ENCODE measurements at regions not wholly inside any gene's neighbourhood (a gene's known extent, or its start where the extent isn't known, plus 50 kb on each side); places are given as distances from the start of the nearest gene placed in this dataset.
"Not testable (repeated sequence)": the region's sequence is repeated elsewhere in the genome, so short reads cannot be mapped to it uniquely, and the experiment has no call there.

DNA sequence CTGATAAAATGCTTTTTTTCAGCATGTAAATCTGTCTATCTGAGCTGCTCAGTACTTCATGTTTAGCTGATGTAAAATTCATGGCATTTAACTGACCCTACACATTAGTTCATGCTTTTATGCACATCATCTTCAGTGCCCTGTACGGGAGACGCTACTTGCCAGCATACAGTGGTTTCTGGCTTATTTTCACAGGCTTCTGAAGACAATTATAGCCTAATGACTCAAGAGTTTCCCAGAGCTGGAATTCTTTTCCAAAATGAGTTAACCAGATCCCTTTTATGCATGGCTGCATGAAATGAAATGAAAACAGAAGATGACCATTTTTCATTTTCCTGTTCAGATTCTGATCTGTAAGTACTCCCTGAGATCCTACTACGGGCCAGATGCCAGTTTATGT is 1061.5 kb downstream of the ROBO2 start:
- ChIA-PET POLR2A (no interaction called here), CTCF (no interaction called here)
- Histone ChIP-seq H3K79me2 (ENCODE audit: control insufficient read depth, insufficient read depth, low read length) (no peaks in the 10 kb centered on the region), H3K9ac (replicated peaks; ENCODE audit: extremely low read depth, insufficient read depth, low read length) (no peak overlapping the region), H3K4me3 (replicated peaks in 1 of 3; ENCODE audit: insufficient read depth in 1 of 3, low read depth in 1 of 3, low read length in 3 of 3) (no peak overlapping the region), H3K9me1 (replicated peaks; ENCODE audit: control insufficient read depth, extremely low read depth, insufficient read depth, low read length) (no peaks in the 10 kb centered on the region), H4K20me1 (replicated peaks; ENCODE audit: control insufficient read depth, extremely low read depth, insufficient read depth, low read length) (no peaks in the 10 kb centered on the region), H2AFZ (ENCODE audit: low read depth, low read length) (no peak overlapping the region), H3K9me3 (replicated peaks; ENCODE audit: control insufficient read depth, insufficient read depth, low read length) (no peaks in the 10 kb centered on the region), H3K36me3 (ENCODE audit: control insufficient read depth in 2 of 2, extremely low read depth in 1 of 2, insufficient read depth in 2 of 2, low read length in 2 of 2) (no peaks in the 10 kb centered on the region), H3K27ac (ENCODE audit: insufficient read depth, low read depth, low read length) (no peak overlapping the region), H3K4me2 (ENCODE audit: insufficient read depth, low read length) (no peak overlapping the region), H3K4me1 (ENCODE audit: control insufficient read depth, extremely low read depth, insufficient read depth, low read length) (no peaks in the 10 kb centered on the region), H3K27me3 (ENCODE audit: control insufficient read depth in 2 of 2, insufficient read depth in 2 of 2, low read length in 2 of 2) (no peaks in the 10 kb centered on the region)
- dilution Hi-C loops (cut with MboI; ENCODE audit: extremely low pct_ligation_motif_present, low sequenced_read_pairs) = no loop called here
- TF ChIP-seq EZH2 (IDR thresholded peaks at IDR 0.05; ENCODE audit: borderline replicate concordance, low read depth, low read length, severe bottlenecking) (no peak), MAX (IDR thresholded peaks at IDR 0.05; ENCODE audit: insufficient read depth, insufficient read length) (no peak), GATA2 (IDR thresholded peaks at IDR 0.05; ENCODE audit: insufficient read depth, insufficient read length, low read depth, low read length) (no peak), FOS (IDR thresholded peaks at IDR 0.05; ENCODE audit: borderline replicate concordance, insufficient read depth, low read length) (no peak), CTCF (IDR thresholded peaks at IDR 0.05; ENCODE audit: extremely low read depth in 1 of 2, insufficient read depth in 1 of 2, low read depth in 1 of 2, low read length in 2 of 2) (no peak), POLR2AphosphoS5 (IDR thresholded peaks at IDR 0.05; ENCODE audit: insufficient read depth, low read depth, low read length) (no peak), POLR2A (IDR thresholded peaks at IDR 0.05; ENCODE audit: low read depth, low read length) (no peak), JUN (IDR thresholded peaks at IDR 0.05; ENCODE audit: borderline replicate concordance, insufficient read depth, insufficient read length, low read depth) (no peak), MYC (IDR thresholded peaks at IDR 0.05; ENCODE audit: low read depth, low read length) (no peak)
- intact Hi-C loops (cut with micrococcal nuclease) = no loop called here
- no TSS peak for BruUV-seq (replicated peaks)
- no peak for FAIRE-seq
- DNase-seq (ENCODE audit: low read depth, low spot score) = no peak

GRCh38 chr3:78108269-78108961 is 1068.5 kb downstream of the ROBO2 start:
- H3K36me3 ChIP-seq (ENCODE audit: control insufficient read depth in 2 of 2, extremely low read depth in 1 of 2, insufficient read depth in 2 of 2, low read length in 2 of 2); H4K20me1 ChIP-seq (replicated peaks; ENCODE audit: control insufficient read depth, extremely low read depth, insufficient read depth, low read length); H3K27me3 ChIP-seq (ENCODE audit: control insufficient read depth in 2 of 2, insufficient read depth in 2 of 2, low read length in 2 of 2); intact Hi-C loops (cut with micrococcal nuclease); POLR2A ChIA-PET; H3K4me3 ChIP-seq (replicated peaks in 1 of 3; ENCODE audit: insufficient read depth in 1 of 3, low read depth in 1 of 3, low read length in 3 of 3); BruUV-seq (replicated peaks); H2AFZ ChIP-seq (ENCODE audit: low read depth, low read length); H3K79me2 ChIP-seq (ENCODE audit: control insufficient read depth, insufficient read depth, low read length); DNase-seq (ENCODE audit: low read depth, low spot score); H3K27ac ChIP-seq (ENCODE audit: insufficient read depth, low read depth, low read length); H3K9me1 ChIP-seq (replicated peaks; ENCODE audit: control insufficient read depth, extremely low read depth, insufficient read depth, low read length); CTCF ChIA-PET; FAIRE-seq; H3K9ac ChIP-seq (replicated peaks; ENCODE audit: extremely low read depth, insufficient read depth, low read length); H3K4me2 ChIP-seq (ENCODE audit: insufficient read depth, low read length); H3K4me1 ChIP-seq (ENCODE audit: control insufficient read depth, extremely low read depth, insufficient read depth, low read length); dilution Hi-C loops (cut with MboI; ENCODE audit: extremely low pct_ligation_motif_present, low sequenced_read_pairs); H3K9me3 ChIP-seq (replicated peaks; ENCODE audit: control insufficient read depth, insufficient read depth, low read length): not testable (repeated sequence)

All from endothelial cell of umbilical vein (primary cell).